ENCODE measurements at regions not wholly inside any gene's neighbourhood (a gene's known extent, or its start where the extent isn't known, plus 50 kb on each side); places are given as distances from the start of the nearest gene placed in this dataset.

DNA sequence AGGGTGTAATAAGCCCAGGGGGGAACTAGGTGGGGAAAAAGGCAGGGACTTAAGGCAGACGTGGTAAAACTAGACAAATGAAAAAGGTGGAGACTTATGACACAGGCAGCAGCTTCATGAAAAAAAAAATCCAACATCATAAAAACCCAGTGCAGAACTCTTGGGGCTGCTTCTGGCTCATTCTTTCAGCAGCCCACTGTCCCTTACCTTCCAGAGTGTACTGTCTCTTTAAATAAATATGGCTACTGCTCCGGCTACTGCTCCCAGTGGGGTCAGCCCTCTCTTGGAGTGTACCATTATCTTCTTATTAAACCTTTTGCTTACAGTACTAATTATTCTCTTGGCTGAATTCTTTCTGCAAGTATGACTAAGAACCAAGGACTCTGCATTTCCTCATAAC is 699.5 kb downstream of the DSC3 start:
- Histone ChIP-seq H3K27ac (replicated peaks) (no peak overlapping the region), H3K4me1 (no peaks in the 10 kb centered on the region), H3K36me3 (no peaks in the 10 kb centered on the region), H3K4me3 (no peak overlapping the region), H3K9me3 (replicated peaks) (no peaks in the 10 kb centered on the region), H3K27me3 (ENCODE audit: low read depth) (no peaks in the 10 kb centered on the region)
- no peak for TF ChIP-seq CTCF (IDR thresholded peaks at IDR 0.05; ENCODE audit: borderline replicate concordance)
- intact Hi-C loops (cut with micrococcal nuclease) = no loop called here
- no peak for DNase-seq

- H3K9me3 ChIP-seq (replicated peaks) = no peaks in the 10 kb centered on the region
- H3K4me1 ChIP-seq = no peaks in the 10 kb centered on the region
- H3K27me3 ChIP-seq (ENCODE audit: low read depth) = no peaks in the 10 kb centered on the region
- no peak overlapping the region for H3K4me3 ChIP-seq
- no peak for DNase-seq
- intact Hi-C loops (cut with micrococcal nuclease) = no loop called here
- no peaks in the 10 kb centered on the region for H3K36me3 ChIP-seq
- no peak overlapping the region for H3K27ac ChIP-seq (replicated peaks)
- TF ChIP-seq CTCF (IDR thresholded peaks at IDR 0.05; ENCODE audit: borderline replicate concordance) = no peak
These were observed 699.9 kb downstream of the DSC3 start for GRCh38 chr18:30342675-30343074.

DNA sequence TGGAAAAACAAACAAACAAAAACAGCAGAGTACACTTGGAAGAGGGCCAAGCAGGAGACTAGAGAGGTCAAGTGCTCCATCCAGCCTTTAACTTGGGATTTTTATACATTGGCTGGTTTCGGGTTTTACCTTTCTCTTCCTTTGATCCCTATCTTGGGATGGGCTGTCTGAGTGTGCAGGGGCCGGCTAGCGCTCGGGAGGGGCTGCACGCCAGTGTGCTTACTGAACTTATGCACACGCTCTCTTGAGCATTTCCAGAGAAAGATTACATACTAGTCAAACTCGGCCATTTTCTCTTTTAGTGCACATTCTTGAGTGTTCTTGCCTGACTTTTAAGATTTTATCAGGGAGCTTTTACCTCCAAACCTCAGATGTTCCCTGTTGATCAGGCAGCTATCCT is 707.8 kb downstream of the DSC3 start:
- intact Hi-C loops (cut with micrococcal nuclease) = no loop called here
- Histone ChIP-seq H3K27me3 (ENCODE audit: low read depth) (no peaks in the 10 kb centered on the region), H3K4me3 (no peak overlapping the region), H3K9me3 (replicated peaks) (no peaks in the 10 kb centered on the region), H3K4me1 (no peaks in the 10 kb centered on the region), H3K36me3 (no peaks in the 10 kb centered on the region), H3K27ac (replicated peaks) (no peak overlapping the region)
- TF ChIP-seq CTCF (IDR thresholded peaks at IDR 0.05; ENCODE audit: borderline replicate concordance) = no peak
- no peak for DNase-seq

GRCh38 chr18:30333310-30333709 is 709.2 kb downstream of the DSC3 start:
- intact Hi-C loops (cut with micrococcal nuclease) = no loop called here
- DNase-seq = no peak
- TF ChIP-seq CTCF (IDR thresholded peaks at IDR 0.05; ENCODE audit: borderline replicate concordance) = no peak

DNA sequence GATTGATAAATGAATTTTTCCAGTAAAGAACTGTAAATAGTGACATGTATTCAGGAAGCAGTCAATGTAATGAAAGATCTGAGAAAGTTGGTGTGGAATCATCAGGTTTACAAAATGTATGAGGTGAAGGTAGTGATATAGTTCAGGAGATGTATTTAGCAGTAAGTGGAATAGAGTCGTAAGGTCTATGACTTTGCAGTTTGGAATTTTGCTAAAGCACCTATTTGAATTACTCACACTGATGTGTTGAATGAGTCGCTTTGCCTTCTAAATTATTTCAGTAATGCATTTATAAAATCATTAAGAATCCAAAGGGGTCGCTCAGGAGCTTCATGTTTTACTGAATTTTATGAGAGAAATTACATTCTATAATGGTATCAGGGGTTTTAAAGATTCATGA is 713.7 kb downstream of the DSC3 start:
- no peak for DNase-seq
- H3K36me3 ChIP-seq = no peaks in the 10 kb centered on the region
- no peak overlapping the region for H3K27ac ChIP-seq (replicated peaks)
- no peaks in the 10 kb centered on the region for H3K27me3 ChIP-seq (ENCODE audit: low read depth)
- intact Hi-C loops (cut with micrococcal nuclease) = no loop called here
- no peak for TF ChIP-seq CTCF (IDR thresholded peaks at IDR 0.05; ENCODE audit: borderline replicate concordance)
- H3K4me3 ChIP-seq = no peak overlapping the region
- no peaks in the 10 kb centered on the region for H3K4me1 ChIP-seq
- no peaks in the 10 kb centered on the region for H3K9me3 ChIP-seq (replicated peaks)

More at GRCh38 chr18:30333310-30333709, 709.2 kb downstream of the DSC3 start:
- no peaks in the 10 kb centered on the region for H3K4me1 ChIP-seq
- no peaks in the 10 kb centered on the region for H3K9me3 ChIP-seq (replicated peaks)
- H3K27ac ChIP-seq (replicated peaks) = no peak overlapping the region
- no peak overlapping the region for H3K4me3 ChIP-seq
- H3K36me3 ChIP-seq = no peaks in the 10 kb centered on the region
- no peaks in the 10 kb centered on the region for H3K27me3 ChIP-seq (ENCODE audit: low read depth)

DNA sequence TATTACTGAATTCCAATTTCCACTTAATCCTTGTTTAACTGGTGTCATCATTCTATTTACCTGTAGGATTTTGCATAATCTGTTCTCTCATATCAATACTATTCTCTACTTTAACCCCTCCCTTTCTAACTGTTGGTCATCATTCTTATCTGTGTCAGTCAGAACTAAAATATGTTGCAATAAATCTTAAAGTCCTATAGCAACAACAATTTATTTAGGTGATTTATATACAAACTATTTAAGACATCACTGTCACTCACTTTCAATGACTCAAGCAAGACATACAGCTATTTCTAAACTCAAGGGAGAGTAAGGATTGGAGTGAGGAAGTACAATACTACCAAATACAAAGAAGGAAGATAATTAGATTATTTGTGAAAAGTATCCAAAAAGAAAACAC is 740.4 kb downstream of the DSC3 start:
- TF ChIP-seq CTCF (IDR thresholded peaks at IDR 0.05; ENCODE audit: borderline replicate concordance) = no peak
- Histone ChIP-seq H3K36me3 (no peaks in the 10 kb centered on the region), H3K4me3 (no peak overlapping the region), H3K4me1 (no peaks in the 10 kb centered on the region), H3K27me3 (ENCODE audit: low read depth) (no peaks in the 10 kb centered on the region), H3K27ac (replicated peaks) (no peak overlapping the region), H3K9me3 (replicated peaks) (no peaks in the 10 kb centered on the region)
- DNase-seq = no peak
- intact Hi-C loops (cut with micrococcal nuclease) = no loop called here
